Stimulated activated CD4-positive, alpha-beta T cell treated with anti-CD3 and anti-CD28 coated beads, Interleukin-1b, Interleukin-23, amount 100 ng/mL, for 4 hours (primary cell): ENCODE measurements at regions not wholly inside any gene's neighbourhood (a gene's known extent, or its start where the extent isn't known, plus 50 kb on each side); places are given as distances from the start of the nearest gene placed in this dataset.

Experiments
- DNase-seq, 2 donors: peaks; one replicate each; pipeline ENCODE4 v3.0.0-alpha.2; 2020; ENCODE audit warnings: low read depth in 2 of 2

DNA sequence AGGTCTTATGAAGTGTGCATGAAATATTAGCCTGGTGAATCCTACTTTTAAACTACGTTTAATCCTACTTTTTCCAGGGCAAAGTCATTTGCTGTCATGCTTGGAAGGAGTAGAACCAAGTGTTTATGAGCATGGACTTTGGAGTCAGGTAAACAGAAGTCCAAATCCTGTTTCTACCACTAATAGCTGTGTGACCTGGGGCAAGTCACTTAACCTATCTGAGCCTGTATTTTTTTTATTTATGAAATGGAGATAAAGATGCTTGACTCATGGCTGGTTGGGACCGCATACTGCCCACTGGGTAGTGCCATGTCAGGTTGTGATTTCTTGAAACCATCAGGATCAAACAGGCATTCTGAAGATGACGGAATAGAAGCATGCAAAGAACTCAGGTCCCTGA, 249.6 kb downstream of the BAMBI start:
- DNase-seq = no peak

- no peak for DNase-seq
These were observed 251.2 kb downstream of the BAMBI start for GRCh38 chr10:28928484-28928883.

GRCh38 chr10:28929942-28930341, 252.6 kb downstream of the BAMBI start:
- no peak for DNase-seq

- no peak for DNase-seq
These were observed 253.5 kb downstream of the BAMBI start for GRCh38 chr10:28930514-28931495.

GRCh38 chr10:28935061-28935460, 257.7 kb downstream of the BAMBI start:
- no peak for DNase-seq

DNA sequence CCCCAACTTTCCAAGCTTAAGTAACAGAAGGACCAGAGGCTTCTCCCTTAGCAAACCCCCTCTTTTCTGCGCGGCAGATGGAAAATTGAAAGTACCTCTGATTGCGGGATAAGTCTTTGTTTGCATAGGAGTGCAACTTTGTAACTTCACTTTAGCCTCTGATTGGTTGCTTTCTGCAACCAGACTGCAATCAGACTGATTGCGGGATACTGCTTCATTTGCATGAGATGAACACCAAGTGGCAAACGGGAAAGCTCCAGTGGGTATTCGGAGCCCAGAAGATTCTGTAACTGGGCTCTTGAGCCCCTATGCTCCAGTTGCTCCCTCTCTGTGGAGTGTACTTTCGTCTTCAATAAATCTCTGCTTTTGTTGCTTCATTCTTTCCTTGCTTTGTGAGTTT, 260.6 kb downstream of the BAMBI start:
- no peak for DNase-seq

GRCh38 chr10:28938745-28939144, 261.4 kb downstream of the BAMBI start:
- DNase-seq = no peak

DNA sequence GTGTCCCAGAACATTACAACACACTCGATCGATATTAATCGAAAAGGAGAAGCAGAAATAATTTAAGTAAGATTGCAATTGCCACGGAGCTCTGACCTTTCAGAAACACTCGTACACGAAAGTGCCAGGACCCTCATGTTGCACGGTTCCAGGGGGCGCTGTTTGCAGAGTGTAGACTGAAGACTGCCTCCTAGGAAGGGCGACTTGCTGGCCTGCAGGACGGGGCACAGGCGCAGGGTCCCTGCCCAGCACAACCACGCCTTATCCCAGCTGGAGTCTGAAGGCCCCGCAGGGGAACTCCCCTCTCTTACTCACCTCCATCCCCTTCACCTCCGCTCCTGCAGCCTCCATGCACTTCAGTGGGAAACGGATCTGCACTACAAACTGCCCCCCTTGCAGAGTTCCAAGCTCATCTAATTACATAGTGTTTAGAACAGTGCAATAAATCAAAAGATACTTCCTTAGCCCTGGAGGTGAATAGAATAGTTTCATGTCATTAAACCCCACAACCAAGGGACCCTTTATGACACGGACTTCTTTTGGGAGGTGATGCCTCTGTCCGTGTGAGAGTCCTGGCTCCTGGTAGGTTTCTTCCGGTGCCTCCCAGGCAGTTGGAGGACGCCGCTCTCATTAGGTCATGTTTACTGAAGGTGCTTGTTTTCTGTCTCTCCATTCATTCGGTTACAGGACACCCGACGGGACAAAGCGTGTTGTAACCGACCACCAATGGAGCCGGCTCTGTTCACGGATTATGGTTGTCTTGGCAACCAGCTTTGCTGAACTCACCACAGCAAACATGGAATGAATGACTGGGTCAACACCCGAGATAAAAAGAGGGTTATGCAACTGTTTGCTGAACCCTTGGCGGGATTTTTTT, 262.2 kb downstream of the BAMBI start:
- no peak for DNase-seq

- DNase-seq = no peak
These were observed 263.0 kb downstream of the BAMBI start for GRCh38 chr10:28940158-28940888.

- DNase-seq = no peak
These were observed 264.7 kb downstream of the BAMBI start for GRCh38 chr10:28942012-28942411.

- DNase-seq = no peak
These were observed 268.6 kb downstream of the BAMBI start for GRCh38 chr10:28945959-28946358.

- no peak for DNase-seq
These were observed 269.2 kb downstream of the BAMBI start for GRCh38 chr10:28946479-28946878.

- no peak for DNase-seq
These were observed 269.9 kb downstream of the BAMBI start for GRCh38 chr10:28947171-28947570.

DNA sequence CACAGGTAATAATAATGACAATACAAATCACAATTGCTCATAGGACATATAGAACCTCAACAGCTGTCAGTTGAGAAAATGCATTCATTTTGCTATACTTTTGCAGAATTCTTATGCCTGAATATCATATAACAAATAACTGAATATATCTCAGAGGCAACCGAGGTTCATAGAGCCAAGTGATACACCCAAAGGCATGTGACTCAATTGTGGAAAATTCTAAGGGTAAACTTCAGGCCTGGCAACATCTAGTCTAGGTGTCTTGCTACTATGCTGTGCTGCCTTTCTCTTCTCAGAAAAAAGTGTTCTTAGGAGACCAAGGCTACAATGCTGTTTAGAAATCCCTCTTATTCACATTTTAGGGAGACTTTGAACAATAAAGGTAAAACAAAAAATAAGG, 270.7 kb downstream of the BAMBI start:
- DNase-seq = no peak

GRCh38 chr10:28949005-28950004, 272.0 kb downstream of the BAMBI start:
- DNase-seq = no peak

- no peak for DNase-seq
These were observed 274.2 kb downstream of the BAMBI start for GRCh38 chr10:28951484-28951883.

GRCh38 chr10:28952523-28952922, 275.2 kb downstream of the BAMBI start:
- no peak for DNase-seq

DNA sequence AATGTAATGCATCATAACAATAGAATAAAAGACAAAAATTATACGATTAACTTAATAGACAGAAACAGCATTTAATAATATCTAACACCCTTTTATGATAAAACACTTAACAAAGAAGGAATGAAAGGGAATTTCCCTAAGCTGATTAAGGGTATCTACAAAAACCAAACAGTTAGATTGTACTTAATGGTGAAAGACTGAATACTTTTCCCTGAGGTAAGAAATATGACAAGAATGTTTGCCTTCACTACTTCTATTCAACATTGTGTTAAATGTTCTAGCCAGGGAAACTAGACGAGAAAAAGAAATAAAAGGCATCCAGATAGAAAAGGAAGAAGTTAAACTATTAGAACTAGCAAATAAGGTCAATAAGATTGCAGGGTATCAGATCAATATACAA, 276.9 kb downstream of the BAMBI start:
- DNase-seq = no peak

DNA sequence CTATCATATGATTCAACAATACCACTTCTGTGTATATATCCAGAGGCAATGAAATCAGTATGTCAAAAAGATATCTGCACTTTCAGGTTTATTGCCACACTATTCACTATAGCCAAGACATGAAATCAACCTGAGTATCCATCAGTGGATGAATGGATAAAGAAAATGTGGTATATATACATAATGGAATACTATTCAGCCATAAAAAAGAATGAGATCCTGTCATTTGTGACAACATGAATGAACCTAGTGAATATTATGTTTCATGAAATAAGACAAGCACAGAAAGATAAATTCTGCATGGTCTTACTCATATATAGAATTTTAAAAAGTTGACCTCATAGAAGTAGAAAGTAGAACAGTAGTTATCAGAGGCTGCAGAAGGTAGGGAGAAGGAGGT, 281.1 kb downstream of the BAMBI start:
- DNase-seq = no peak

DNA sequence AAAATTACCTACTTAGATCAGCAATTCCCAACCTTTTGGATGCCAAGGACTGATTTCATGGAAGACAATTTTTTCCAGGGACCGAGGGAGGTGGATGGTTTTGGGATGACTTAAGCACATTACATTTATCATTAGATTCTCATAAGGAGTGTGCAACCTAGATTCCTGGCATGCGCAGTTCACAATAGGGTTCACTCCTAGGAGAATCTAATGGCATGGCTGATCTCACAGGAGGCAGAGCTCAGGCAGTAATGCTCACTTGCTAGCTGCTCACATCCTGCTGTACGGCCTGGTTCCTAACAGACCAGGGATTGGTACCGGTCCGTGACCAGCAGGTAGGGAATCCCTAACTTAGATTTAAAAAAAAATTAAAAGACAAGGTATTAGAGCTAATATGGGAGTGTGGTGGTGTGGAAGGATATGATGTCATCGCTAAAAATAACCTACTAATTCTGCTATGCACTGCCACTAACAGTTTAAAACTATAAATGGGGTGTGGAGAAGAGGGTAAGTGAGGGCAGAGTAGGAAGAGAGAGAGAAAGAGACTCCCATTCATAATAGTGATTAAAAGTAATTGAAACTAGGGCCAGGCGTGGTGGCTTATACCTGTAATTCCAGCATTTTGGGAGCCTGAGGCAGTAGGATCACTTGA, 282.7 kb downstream of the BAMBI start:
- DNase-seq = no peak
